Ovary (tissue), 3 donors: ENCODE measurements at regions not wholly inside any gene's neighbourhood (a gene's known extent, or its start where the extent isn't known, plus 50 kb on each side); places are given as distances from the start of the nearest gene placed in this dataset.

Experiments used
- EP300 ChIP-seq: sonication (generic); formaldehyde crosslinking; IDR thresholded peaks from one replicate; pipeline ENCODE4 v1.6.1; 2017; ENCODE audit warnings: antibody characterized with exemption
- POLR2A ChIP-seq: fragments of 450-650 bp; IDR thresholded peaks from one replicate; pipeline ENCODE4 v1.6.1; 2017; ENCODE audit warnings: antibody characterized with exemption, mild to moderate bottlenecking, moderate library complexity
- TF ChIP-seq, protein P1 (sequence below), 3 donors: fragments of 450-650 bp in 2 of 3; fragments of 200-600 bp in 1 of 3; IDR thresholded peaks; one replicate each; pipeline versions ENCODE4 v1.5.1 to v1.8.0; 2016 to 2022; ENCODE audit warnings: antibody characterized with exemption in 3 of 3, mild to moderate bottlenecking in 1 of 3
- donor health status: DM: no; HTN: no; CAD: no.

DNA sequence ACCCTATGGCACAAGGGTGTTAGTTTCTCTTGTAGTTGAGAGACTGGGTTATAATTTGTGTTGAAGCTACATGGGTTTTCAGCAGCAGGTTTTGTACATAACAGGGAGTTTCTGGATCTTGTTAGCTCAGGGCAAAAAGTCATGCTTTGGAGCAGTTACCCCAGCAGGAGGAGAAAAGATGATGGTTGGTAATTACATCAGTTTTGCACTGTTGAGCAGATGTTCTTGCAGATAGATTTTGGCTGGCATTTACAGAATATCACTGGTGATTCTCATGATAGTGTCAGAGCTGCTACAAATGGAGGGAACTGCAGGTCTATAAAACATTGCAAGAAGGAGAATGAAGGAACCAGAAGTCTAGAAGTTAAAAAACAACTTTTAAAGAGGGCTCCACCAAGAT is 215.2 kb upstream of the ATP5MC3 start:
- TF ChIP-seq POLR2A = no peak
- TF ChIP-seq, protein P1, sequence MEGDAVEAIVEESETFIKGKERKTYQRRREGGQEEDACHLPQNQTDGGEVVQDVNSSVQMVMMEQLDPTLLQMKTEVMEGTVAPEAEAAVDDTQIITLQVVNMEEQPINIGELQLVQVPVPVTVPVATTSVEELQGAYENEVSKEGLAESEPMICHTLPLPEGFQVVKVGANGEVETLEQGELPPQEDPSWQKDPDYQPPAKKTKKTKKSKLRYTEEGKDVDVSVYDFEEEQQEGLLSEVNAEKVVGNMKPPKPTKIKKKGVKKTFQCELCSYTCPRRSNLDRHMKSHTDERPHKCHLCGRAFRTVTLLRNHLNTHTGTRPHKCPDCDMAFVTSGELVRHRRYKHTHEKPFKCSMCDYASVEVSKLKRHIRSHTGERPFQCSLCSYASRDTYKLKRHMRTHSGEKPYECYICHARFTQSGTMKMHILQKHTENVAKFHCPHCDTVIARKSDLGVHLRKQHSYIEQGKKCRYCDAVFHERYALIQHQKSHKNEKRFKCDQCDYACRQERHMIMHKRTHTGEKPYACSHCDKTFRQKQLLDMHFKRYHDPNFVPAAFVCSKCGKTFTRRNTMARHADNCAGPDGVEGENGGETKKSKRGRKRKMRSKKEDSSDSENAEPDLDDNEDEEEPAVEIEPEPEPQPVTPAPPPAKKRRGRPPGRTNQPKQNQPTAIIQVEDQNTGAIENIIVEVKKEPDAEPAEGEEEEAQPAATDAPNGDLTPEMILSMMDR (IDR thresholded peaks at IDR 0.05) = no peak
- no peak for TF ChIP-seq EP300
